Esophagus squamous epithelium (tissue), 4 donors: ENCODE measurements at regions not wholly inside any gene's neighbourhood (a gene's known extent, or its start where the extent isn't known, plus 50 kb on each side); places are given as distances from the start of the nearest gene placed in this dataset.

Experiments
- CTCF ChIP-seq, 6 experiments: fragments of 450-650 bp in 4 of 6; fragments of 200-600 bp in 2 of 6; sonication (generic) in 2 of 6; IDR thresholded peaks; one replicate each; pipeline ENCODE4 v1.5.1; 2016 to 2019; ENCODE audit warnings: antibody characterized with exemption in 6 of 6, mild to moderate bottlenecking in 4 of 6, moderate library complexity in 4 of 6
- POLR2A ChIP-seq, 4 donors: fragments of 450-650 bp; IDR thresholded peaks; one replicate each; pipeline ENCODE4 v1.6.1; 2017; ENCODE audit warnings: antibody characterized with exemption in 4 of 4, mild to moderate bottlenecking in 4 of 4, moderate library complexity in 3 of 4

GRCh38 chr12:118842866-118843265 is 138.5 kb upstream of the SRRM4 start:
- no peak for TF ChIP-seq CTCF (IDR thresholded peaks at IDR 0.05)
- no peak for TF ChIP-seq POLR2A (IDR thresholded peaks at IDR 0.05)
